ENCODE measurements at regions not wholly inside any gene's neighbourhood (a gene's known extent, or its start where the extent isn't known, plus 50 kb on each side); places are given as distances from the start of the nearest gene placed in this dataset.

DNA sequence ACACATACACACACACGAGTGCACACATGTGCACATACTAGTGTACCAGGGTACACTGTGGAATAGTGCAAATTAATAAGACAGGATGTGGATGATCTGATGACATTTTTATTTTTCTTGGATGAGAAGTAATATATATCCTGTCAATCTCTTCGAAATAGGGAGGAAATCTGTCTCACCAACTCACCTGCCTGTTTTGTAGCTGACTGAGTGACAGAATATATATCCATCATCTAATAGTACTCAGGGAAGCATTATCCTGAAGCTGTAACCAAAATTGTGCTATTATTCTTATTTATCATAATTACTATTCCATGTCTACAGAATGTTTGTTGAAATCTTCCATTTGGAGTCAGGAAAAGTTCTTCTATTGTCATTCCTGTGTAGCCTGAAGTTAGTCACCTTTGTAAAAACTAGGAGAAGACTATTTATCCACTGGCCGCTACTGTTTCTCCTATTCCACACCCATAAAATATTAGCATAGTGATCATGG lies 888.0 kb downstream of the TRAM1L1 start:
- TF ChIP-seq POLR2AphosphoS5 (IDR thresholded peaks at IDR 0.05) (no peak), POLR2A (IDR thresholded peaks at IDR 0.05) (no peak)
- TF ChIP-seq, protein P1, sequence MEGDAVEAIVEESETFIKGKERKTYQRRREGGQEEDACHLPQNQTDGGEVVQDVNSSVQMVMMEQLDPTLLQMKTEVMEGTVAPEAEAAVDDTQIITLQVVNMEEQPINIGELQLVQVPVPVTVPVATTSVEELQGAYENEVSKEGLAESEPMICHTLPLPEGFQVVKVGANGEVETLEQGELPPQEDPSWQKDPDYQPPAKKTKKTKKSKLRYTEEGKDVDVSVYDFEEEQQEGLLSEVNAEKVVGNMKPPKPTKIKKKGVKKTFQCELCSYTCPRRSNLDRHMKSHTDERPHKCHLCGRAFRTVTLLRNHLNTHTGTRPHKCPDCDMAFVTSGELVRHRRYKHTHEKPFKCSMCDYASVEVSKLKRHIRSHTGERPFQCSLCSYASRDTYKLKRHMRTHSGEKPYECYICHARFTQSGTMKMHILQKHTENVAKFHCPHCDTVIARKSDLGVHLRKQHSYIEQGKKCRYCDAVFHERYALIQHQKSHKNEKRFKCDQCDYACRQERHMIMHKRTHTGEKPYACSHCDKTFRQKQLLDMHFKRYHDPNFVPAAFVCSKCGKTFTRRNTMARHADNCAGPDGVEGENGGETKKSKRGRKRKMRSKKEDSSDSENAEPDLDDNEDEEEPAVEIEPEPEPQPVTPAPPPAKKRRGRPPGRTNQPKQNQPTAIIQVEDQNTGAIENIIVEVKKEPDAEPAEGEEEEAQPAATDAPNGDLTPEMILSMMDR (IDR thresholded peaks at IDR 0.05): no peak

All from suprapubic skin (tissue), 4 donors.